Heart left ventricle (tissue), 13 donors: ENCODE measurements at regions not wholly inside any gene's neighbourhood (a gene's known extent, or its start where the extent isn't known, plus 50 kb on each side); places are given as distances from the start of the nearest gene placed in this dataset.

ENCODE experiments used
- CTCF ChIP-seq, 12 donors: fragments of 200-600 bp; sonication (generic) in 4 of 12; IDR thresholded peaks; one replicate each; pipeline versions ENCODE4 v1.5.0 to v1.8.0; 2018 to 2022; ENCODE audit warnings: antibody characterized with exemption in 12 of 12, mild to moderate bottlenecking in 5 of 12
- POLR2A ChIP-seq, 2 donors: fragments of 450-650 bp; IDR thresholded peaks; one replicate each; pipeline ENCODE4 v1.6.1; 2017; ENCODE audit warnings: antibody characterized with exemption in 2 of 2, mild to moderate bottlenecking in 2 of 2, moderate library complexity in 2 of 2
- donor health status: ischemic (EF 13 %, LVEDD 7.1; RV severe dilation, severe dysfunction).
- donor health status: DM: no; HTN: yes; CAD: no.
- donor health status: DM: no; HTN: no; CAD: no.
- donor health status: ischemic (EF 25% LVEDD 6.9; RV normal size, moderate dysfunction).
- donor health status: ischemic (EF 25% LVEDD 5.7; RV mildly dilated, moderate dysfunction).
- donor health status: ischemic (EF 35%, LVEDD 5.7; RV mildly dilated, moderate dysfunction).
- donor health status: nonischemic (EF 11% LVEDD 7.7; RV severe dilation, severe dysfunction).
- donor health status: DM: yes; HTN: yes; CAD: no.
- donor health status: PGD.
- donor health status: ischemic (EF 29% LVEDD 5.4; RV normal size, mild dysfunction).
- donor health status: nonischemic (EF 23%, LVEDD 6.1; RV moderate dilation, normal function).

- TF ChIP-seq POLR2A (IDR thresholded peaks at IDR 0.05) (no peak), CTCF (IDR thresholded peaks at IDR 0.05) (no peak)
These were observed 676.1 kb upstream of the KLHL1 start for GRCh38 chr13:70784207-70784989.
